ENCODE measurements at regions not wholly inside any gene's neighbourhood (a gene's known extent, or its start where the extent isn't known, plus 50 kb on each side); places are given as distances from the start of the nearest gene placed in this dataset.

GRCh38 chr2:111665551-111666116 is 218.4 kb downstream of the ANAPC1 start:
- no peak for ATAC-seq

DNA sequence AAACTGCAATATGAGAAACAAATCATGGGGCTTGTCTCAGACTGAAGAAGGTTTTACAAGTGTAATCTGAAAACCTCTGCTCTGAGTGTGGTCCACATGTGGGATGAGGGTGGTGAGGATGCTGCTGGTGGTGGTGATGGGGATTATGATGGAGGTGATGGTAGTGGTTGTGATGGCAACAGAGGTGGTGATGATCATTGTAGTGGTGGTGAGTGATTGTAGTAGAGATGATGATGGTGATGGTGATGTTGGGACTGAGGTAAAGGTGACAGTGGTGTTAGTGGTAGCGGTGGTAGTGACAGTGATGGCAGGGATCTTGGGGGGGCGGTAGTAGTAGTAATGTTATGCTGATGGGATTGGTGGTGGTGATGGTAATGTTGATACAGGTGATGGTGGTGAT is 217.8 kb downstream of the ANAPC1 start:
- no peak for ATAC-seq
- TF ChIP-seq RARB (CRISPR knock-in tag; IDR thresholded peaks at IDR 0.05), result no peak
- no peak for TF ChIP-seq TSHZ2 (CRISPR knock-in tag; IDR thresholded peaks at IDR 0.05)
- no peak for TF ChIP-seq SNAI2 (CRISPR knock-in tag; IDR thresholded peaks at IDR 0.05)
- no peak for TF ChIP-seq ZNF70 (CRISPR knock-in tag; IDR thresholded peaks at IDR 0.05)
- no peak for TF ChIP-seq ARNTL (CRISPR knock-in tag; IDR thresholded peaks at IDR 0.05; ENCODE audit: borderline replicate concordance, low read depth)
- TF ChIP-seq, protein P1, sequence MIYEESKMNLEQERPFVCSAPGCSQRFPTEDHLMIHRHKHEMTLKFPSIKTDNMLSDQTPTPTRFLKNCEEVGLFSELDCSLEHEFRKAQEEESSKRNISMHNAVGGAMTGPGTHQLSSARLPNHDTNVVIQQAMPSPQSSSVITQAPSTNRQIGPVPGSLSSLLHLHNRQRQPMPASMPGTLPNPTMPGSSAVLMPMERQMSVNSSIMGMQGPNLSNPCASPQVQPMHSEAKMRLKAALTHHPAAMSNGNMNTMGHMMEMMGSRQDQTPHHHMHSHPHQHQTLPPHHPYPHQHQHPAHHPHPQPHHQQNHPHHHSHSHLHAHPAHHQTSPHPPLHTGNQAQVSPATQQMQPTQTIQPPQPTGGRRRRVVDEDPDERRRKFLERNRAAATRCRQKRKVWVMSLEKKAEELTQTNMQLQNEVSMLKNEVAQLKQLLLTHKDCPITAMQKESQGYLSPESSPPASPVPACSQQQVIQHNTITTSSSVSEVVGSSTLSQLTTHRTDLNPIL (CRISPR knock-in tag; IDR thresholded peaks at IDR 0.05; ENCODE audit: low read depth), result no peak
- TF ChIP-seq, protein P2, sequence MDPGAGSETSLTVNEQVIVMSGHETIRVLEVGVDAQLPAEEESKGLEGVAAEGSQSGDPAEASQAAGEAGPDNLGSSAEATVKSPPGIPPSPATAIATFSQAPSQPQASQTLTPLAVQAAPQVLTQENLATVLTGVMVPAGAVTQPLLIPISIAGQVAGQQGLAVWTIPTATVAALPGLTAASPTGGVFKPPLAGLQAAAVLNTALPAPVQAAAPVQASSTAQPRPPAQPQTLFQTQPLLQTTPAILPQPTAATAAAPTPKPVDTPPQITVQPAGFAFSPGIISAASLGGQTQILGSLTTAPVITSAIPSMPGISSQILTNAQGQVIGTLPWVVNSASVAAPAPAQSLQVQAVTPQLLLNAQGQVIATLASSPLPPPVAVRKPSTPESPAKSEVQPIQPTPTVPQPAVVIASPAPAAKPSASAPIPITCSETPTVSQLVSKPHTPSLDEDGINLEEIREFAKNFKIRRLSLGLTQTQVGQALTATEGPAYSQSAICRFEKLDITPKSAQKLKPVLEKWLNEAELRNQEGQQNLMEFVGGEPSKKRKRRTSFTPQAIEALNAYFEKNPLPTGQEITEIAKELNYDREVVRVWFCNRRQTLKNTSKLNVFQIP (CRISPR knock-in tag; IDR thresholded peaks at IDR 0.05; ENCODE audit: borderline replicate concordance, low read depth), result no peak
- TF ChIP-seq PATZ1 (CRISPR knock-in tag; IDR thresholded peaks at IDR 0.05; ENCODE audit: borderline replicate concordance), result no peak
- no peak for TF ChIP-seq ZFP30 (CRISPR knock-in tag; IDR thresholded peaks at IDR 0.05)

More at GRCh38 chr2:111665551-111666116, 218.4 kb downstream of the ANAPC1 start:
- TF ChIP-seq TCF4 (CRISPR knock-in tag; IDR thresholded peaks at IDR 0.05; ENCODE audit: borderline replicate concordance) (no peak), GLIS3 (CRISPR knock-in tag; IDR thresholded peaks at IDR 0.05) (no peak), PPARA (CRISPR knock-in tag; IDR thresholded peaks at IDR 0.05; ENCODE audit: borderline replicate concordance) (no peak), PATZ1 (CRISPR knock-in tag; IDR thresholded peaks at IDR 0.05; ENCODE audit: borderline replicate concordance) (no peak), CSDC2 (CRISPR knock-in tag; IDR thresholded peaks at IDR 0.05) (no peak), RARB (CRISPR knock-in tag; IDR thresholded peaks at IDR 0.05) (no peak), ISL1 (CRISPR knock-in tag; IDR thresholded peaks at IDR 0.05) (no peak), BACH2 (CRISPR knock-in tag; IDR thresholded peaks at IDR 0.05; ENCODE audit: borderline replicate concordance) (no peak), ZFP3 (CRISPR knock-in tag; IDR thresholded peaks at IDR 0.05) (no peak), TOX (CRISPR knock-in tag; IDR thresholded peaks at IDR 0.05; ENCODE audit: borderline replicate concordance) (no peak), CSRNP3 (CRISPR knock-in tag; IDR thresholded peaks at IDR 0.05) (no peak), TSHZ2 (CRISPR knock-in tag; IDR thresholded peaks at IDR 0.05) (no peak)
- TF ChIP-seq, protein P1 (CRISPR knock-in tag; IDR thresholded peaks at IDR 0.05; ENCODE audit: low read depth), result no peak

Measured in SK-N-SH treated with all-trans-retinoic acid at 6 μM for 48 hours (cell line).